H1 (cell line): ENCODE measurements at regions not wholly inside any gene's neighbourhood (a gene's known extent, or its start where the extent isn't known, plus 50 kb on each side); places are given as distances from the start of the nearest gene placed in this dataset.

Experiments
- CHD7 ChIP-seq: fragments of 300-600 bp; sonication (generic); IDR thresholded peaks from 2 replicates; pipeline ENCODE4 v1.7.1; 2012; ENCODE audit warnings: low read length, moderate library complexity, mild to moderate bottlenecking, inconsistent platforms; ENCODE audit not compliant: insufficient replicate concordance
- E2F6 ChIP-seq: IDR thresholded peaks from 2 replicates; pipeline ENCODE4 v1.6.1; 2012; ENCODE audit warnings: inconsistent platforms
- RAD21 ChIP-seq, 2 experiments: IDR thresholded peaks in 1 of 2; conservative IDR thresholded peaks in 1 of 2; 2 replicates each; pipeline ENCODE4 v1.6.1; 2011; ENCODE audit warnings: low read depth in 2 of 2, low read length in 2 of 2, improper control_type of control experiment in 1 of 2, inconsistent platforms in 1 of 2, mild to moderate bottlenecking in 1 of 2, moderate library complexity in 1 of 2
- USF2 ChIP-seq: IDR thresholded peaks from 2 replicates; pipeline ENCODE4 v1.6.1; 2011; ENCODE audit warnings: low read length, improper control_type of control experiment

GRCh38 chr6:167750956-167751358 is 75.8 kb upstream of the AFDN start (continued):
- TF ChIP-seq CHD7 = no peak
- TF ChIP-seq E2F6 = peak; percentile 85
- peak; percentile 65 for TF ChIP-seq USF2
- TF ChIP-seq RAD21 (IDR thresholded peaks at IDR 0.05 in 1 of 2, conservative IDR thresholded peaks at IDR 0.05 in 1 of 2; ENCODE audit: low read depth in 2 of 2, low read length in 2 of 2) = 0 out of 4 replicates have a peak, but pooled peaks of 1 of the 2 experiments have one; percentile 12
